ENCODE measurements at regions not wholly inside any gene's neighbourhood (a gene's known extent, or its start where the extent isn't known, plus 50 kb on each side); places are given as distances from the start of the nearest gene placed in this dataset.

DNA sequence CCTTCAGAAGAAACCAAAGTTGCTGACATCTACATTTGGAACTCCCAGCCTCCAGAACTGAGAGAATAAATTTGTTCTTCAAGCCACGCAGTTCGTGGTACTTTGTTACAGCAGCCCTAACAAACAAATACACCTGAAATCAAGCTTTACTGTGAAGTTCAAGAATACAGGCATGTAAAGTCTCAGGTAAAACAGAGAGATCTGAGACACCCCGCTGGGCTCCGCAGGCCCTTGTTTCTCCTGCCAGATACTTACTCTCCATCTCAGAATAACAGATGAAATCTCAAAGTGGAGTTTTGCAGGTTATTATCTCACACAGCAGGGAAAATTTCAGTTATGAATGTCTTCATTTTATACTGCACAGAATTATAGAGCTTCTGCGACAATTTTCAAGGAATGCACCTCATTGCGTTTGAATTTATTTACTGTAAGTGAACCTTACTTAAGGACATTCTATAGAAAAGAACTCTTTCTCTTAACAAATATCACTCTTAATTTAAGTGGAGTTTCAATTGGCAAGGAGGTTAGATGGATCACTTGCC lies 492.4 kb upstream of the LRATD1 start:
- TF ChIP-seq ELF4 (IDR thresholded peaks at IDR 0.05) (no peak), HDGF (IDR thresholded peaks at IDR 0.05; ENCODE audit: borderline replicate concordance) (no peak), SUZ12 (IDR thresholded peaks at IDR 0.05) (no peak), SP1 (IDR thresholded peaks at IDR 0.05) (no peak)

Measured in HEK293T (cell line).